ENCODE measurements at regions not wholly inside any gene's neighbourhood (a gene's known extent, or its start where the extent isn't known, plus 50 kb on each side); places are given as distances from the start of the nearest gene placed in this dataset.

DNA sequence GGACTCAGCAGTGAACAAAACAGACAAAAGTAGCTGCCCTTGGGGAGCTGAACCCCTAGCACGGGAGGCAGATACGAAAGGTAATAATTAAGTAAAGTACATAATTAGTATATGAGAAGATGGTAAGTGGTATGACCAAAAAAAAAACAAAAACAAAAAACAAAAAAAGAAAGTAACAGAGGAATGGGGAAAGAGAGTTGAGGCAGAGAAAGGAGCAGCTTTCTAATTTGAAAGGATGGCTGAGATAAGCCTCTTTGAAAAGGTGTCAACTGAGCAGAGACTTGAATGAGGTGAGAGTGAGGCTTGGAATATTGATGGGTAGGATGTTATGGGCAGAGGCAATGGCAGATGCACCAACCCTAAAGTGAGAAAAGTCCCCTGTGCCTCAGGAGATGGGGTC is 69.7 kb downstream of the CARTPT start:
- H4K20me1 ChIP-seq (ENCODE audit: insufficient read depth, low read length), result no peaks in the 10 kb centered on the region
- in situ Hi-C loops (cut with HindIII; ENCODE audit: extremely low pct_ligation_motif_present, low pct_unique_long_range_greater_than_20kb), result loop anchor here (25.0 kb wide), 2 partner anchors 224 to 524 kb away; partner anchors contain the start of genes MRPS27 and PTCD2
- no peak for DNase-seq (ENCODE audit: low spot score)
- no peak overlapping the region for H3K9ac ChIP-seq (ENCODE audit: insufficient read depth, low read depth, low read length)
- H2AFZ ChIP-seq (ENCODE audit: low read length), result no peak overlapping the region
- ChIA-PET POLR2A (no interaction called here), CTCF (ENCODE audit: low intra/inter-chr PET ratio, low total read pairs) (no interaction called here)
- H3K4me1 ChIP-seq (ENCODE audit: insufficient read depth, low read length), result no peaks in the 10 kb centered on the region
- no peaks in the 10 kb centered on the region for H3K9me3 ChIP-seq (ENCODE audit: low read length)
- no peak for ATAC-seq
- no TSS peak for BruUV-seq (replicated peaks)
- no peaks in the 10 kb centered on the region for H3K36me3 ChIP-seq (replicated peaks in 1 of 2; ENCODE audit: control insufficient read depth in 1 of 2, insufficient read depth in 2 of 2, low read length in 2 of 2)
- no peak for FAIRE-seq
- no peak overlapping the region for H3K4me2 ChIP-seq (ENCODE audit: low read depth, low read length)
- 29% methylated on average over 2 of the region's 2 CpGs for WGBS (ENCODE audit: low lambda C conversion rate)
- no peaks in the 10 kb centered on the region for H3K79me2 ChIP-seq (ENCODE audit: insufficient read depth, low read length)
- intact Hi-C loops (cut with micrococcal nuclease; ENCODE audit: unreplicated experiment), result no loop called here
- no peak overlapping the region for H3K4me3 ChIP-seq (replicated peaks in 1 of 3; ENCODE audit: insufficient read depth in 1 of 3, low read depth in 2 of 3, low read length in 3 of 3)
- no peak overlapping the region for H3K27ac ChIP-seq (ENCODE audit: extremely low read length, insufficient read depth, low read length)
- TF ChIP-seq BRCA1 (CRISPR knock-in tag; IDR thresholded peaks at IDR 0.05), result no peak
- TF ChIP-seq ATAD3A (CRISPR knock-in tag; IDR thresholded peaks at IDR 0.05), result no peak
- no peak for TF ChIP-seq NFE2L1 (CRISPR knock-in tag; IDR thresholded peaks at IDR 0.05; ENCODE audit: borderline replicate concordance)
- TF ChIP-seq NONO (IDR thresholded peaks at IDR 0.05), result no peak
- no peak for TF ChIP-seq NONO (CRISPR knock-in tag; conservative IDR thresholded peaks at IDR 0.05)
- peaks cover 0 to 2% of the 10 kb centered on the region in 2 experiments; a peak in 1 of 5 replicates for H3K27me3 ChIP-seq (ENCODE audit: control insufficient read depth in 1 of 2, insufficient read depth in 2 of 2, low read length in 2 of 2)

DNA sequence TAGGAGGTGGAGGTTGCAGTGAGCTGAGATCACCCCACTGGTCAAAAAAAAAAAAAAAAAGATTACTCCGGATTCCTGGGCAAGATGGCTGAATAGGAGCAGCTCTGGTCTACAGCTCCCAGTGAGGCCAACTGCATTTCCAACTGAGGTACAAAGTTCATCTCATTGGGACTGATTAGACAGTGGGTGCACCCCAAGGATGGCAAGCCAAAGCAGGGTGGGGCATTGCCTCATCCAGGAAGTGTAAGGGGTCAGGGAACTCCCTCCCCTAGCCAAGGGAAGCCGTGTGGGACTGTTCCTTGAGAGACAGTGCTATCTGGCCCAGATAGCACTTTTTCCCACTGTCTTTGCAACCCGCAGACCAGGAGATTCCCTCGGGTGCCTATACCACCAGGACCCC is 70.7 kb downstream of the CARTPT start:
- FAIRE-seq (no peak), ATAC-seq (no peak), DNase-seq (ENCODE audit: low spot score) (no peak)
- Histone ChIP-seq H3K27ac (ENCODE audit: extremely low read length, insufficient read depth, low read length) (no peak overlapping the region), H3K9ac (ENCODE audit: insufficient read depth, low read depth, low read length) (no peak overlapping the region), H3K4me1 (ENCODE audit: insufficient read depth, low read length) (no peaks in the 10 kb centered on the region), H3K4me3 (replicated peaks in 1 of 3; ENCODE audit: insufficient read depth in 1 of 3, low read depth in 2 of 3, low read length in 3 of 3) (no peak overlapping the region), H3K9me3 (ENCODE audit: low read length) (no peaks in the 10 kb centered on the region), H3K4me2 (ENCODE audit: low read depth, low read length) (no peak overlapping the region), H3K79me2 (ENCODE audit: insufficient read depth, low read length) (no peaks in the 10 kb centered on the region), H3K27me3 (ENCODE audit: control insufficient read depth in 1 of 2, insufficient read depth in 2 of 2, low read length in 2 of 2) (peaks cover 0 to 2% of the 10 kb centered on the region in 2 experiments; a peak in 1 of 5 replicates), H2AFZ (ENCODE audit: low read length) (no peak overlapping the region), H4K20me1 (ENCODE audit: insufficient read depth, low read length) (no peaks in the 10 kb centered on the region), H3K36me3 (replicated peaks in 1 of 2; ENCODE audit: control insufficient read depth in 1 of 2, insufficient read depth in 2 of 2, low read length in 2 of 2) (no peaks in the 10 kb centered on the region)
- TF ChIP-seq, protein P1, sequence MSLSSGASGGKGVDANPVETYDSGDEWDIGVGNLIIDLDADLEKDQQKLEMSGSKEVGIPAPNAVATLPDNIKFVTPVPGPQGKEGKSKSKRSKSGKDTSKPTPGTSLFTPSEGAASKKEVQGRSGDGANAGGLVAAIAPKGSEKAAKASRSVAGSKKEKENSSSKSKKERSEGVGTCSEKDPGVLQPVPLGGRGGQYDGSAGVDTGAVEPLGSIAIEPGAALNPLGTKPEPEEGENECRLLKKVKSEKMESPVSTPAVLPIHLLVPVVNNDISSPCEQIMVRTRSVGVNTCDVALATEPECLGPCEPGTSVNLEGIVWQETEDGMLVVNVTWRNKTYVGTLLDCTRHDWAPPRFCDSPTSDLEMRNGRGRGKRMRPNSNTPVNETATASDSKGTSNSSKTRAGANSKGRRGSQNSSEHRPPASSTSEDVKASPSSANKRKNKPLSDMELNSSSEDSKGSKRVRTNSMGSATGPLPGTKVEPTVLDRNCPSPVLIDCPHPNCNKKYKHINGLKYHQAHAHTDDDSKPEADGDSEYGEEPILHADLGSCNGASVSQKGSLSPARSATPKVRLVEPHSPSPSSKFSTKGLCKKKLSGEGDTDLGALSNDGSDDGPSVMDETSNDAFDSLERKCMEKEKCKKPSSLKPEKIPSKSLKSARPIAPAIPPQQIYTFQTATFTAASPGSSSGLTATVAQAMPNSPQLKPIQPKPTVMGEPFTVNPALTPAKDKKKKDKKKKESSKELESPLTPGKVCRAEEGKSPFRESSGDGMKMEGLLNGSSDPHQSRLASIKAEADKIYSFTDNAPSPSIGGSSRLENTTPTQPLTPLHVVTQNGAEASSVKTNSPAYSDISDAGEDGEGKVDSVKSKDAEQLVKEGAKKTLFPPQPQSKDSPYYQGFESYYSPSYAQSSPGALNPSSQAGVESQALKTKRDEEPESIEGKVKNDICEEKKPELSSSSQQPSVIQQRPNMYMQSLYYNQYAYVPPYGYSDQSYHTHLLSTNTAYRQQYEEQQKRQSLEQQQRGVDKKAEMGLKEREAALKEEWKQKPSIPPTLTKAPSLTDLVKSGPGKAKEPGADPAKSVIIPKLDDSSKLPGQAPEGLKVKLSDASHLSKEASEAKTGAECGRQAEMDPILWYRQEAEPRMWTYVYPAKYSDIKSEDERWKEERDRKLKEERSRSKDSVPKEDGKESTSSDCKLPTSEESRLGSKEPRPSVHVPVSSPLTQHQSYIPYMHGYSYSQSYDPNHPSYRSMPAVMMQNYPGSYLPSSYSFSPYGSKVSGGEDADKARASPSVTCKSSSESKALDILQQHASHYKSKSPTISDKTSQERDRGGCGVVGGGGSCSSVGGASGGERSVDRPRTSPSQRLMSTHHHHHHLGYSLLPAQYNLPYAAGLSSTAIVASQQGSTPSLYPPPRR (CRISPR knock-in tag; IDR thresholded peaks at IDR 0.05; ENCODE audit: borderline replicate concordance), result no peak
- TF ChIP-seq MATR3 (CRISPR knock-in tag; IDR thresholded peaks at IDR 0.05) (no peak), STAG1 (CRISPR knock-in tag; IDR thresholded peaks at IDR 0.05) (no peak), CBX5 (CRISPR knock-in tag; IDR thresholded peaks at IDR 0.05; ENCODE audit: borderline replicate concordance) (no peak), CREM (IDR thresholded peaks at IDR 0.05) (no peak), CREM (CRISPR knock-in tag; IDR thresholded peaks at IDR 0.05) (no peak), REPIN1 (CRISPR knock-in tag; IDR thresholded peaks at IDR 0.05; ENCODE audit: borderline replicate concordance, low read depth) (no peak), AGO2 (optimal IDR thresholded peaks at IDR 0.05; ENCODE audit: low read depth, low read length) (no peak), ZNF652 (CRISPR knock-in tag; IDR thresholded peaks at IDR 0.05; ENCODE audit: borderline replicate concordance, low read depth) (no peak), KAT7 (CRISPR knock-in tag; IDR thresholded peaks at IDR 0.05; ENCODE audit: borderline replicate concordance) (no peak)
- TF ChIP-seq, protein P2, sequence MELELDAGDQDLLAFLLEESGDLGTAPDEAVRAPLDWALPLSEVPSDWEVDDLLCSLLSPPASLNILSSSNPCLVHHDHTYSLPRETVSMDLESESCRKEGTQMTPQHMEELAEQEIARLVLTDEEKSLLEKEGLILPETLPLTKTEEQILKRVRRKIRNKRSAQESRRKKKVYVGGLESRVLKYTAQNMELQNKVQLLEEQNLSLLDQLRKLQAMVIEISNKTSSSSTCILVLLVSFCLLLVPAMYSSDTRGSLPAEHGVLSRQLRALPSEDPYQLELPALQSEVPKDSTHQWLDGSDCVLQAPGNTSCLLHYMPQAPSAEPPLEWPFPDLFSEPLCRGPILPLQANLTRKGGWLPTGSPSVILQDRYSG (CRISPR knock-in tag; IDR thresholded peaks at IDR 0.05), result no peak
- no TSS peak for BruUV-seq (replicated peaks)
- POLR2A ChIA-PET, result interaction anchor here (0.6 kb wide), 1 partner anchor 459 kb away, joined by 3 read pairs; no protein-coding TSS in a partner anchor
- intact Hi-C loops (cut with micrococcal nuclease; ENCODE audit: unreplicated experiment) (no loop called here), in situ Hi-C loops (cut with HindIII; ENCODE audit: extremely low pct_ligation_motif_present, low pct_unique_long_range_greater_than_20kb) (loop anchor here (25.0 kb wide), 2 partner anchors 223 to 523 kb away; partner anchors contain the start of genes MRPS27 and PTCD2)
- CTCF ChIA-PET (ENCODE audit: low intra/inter-chr PET ratio, low total read pairs), result no interaction called here
- WGBS (ENCODE audit: low lambda C conversion rate), result 80% methylated on average over 1 of the region's 4 CpGs
